ENCODE measurements at regions not wholly inside any gene's neighbourhood (a gene's known extent, or its start where the extent isn't known, plus 50 kb on each side); places are given as distances from the start of the nearest gene placed in this dataset.

DNA sequence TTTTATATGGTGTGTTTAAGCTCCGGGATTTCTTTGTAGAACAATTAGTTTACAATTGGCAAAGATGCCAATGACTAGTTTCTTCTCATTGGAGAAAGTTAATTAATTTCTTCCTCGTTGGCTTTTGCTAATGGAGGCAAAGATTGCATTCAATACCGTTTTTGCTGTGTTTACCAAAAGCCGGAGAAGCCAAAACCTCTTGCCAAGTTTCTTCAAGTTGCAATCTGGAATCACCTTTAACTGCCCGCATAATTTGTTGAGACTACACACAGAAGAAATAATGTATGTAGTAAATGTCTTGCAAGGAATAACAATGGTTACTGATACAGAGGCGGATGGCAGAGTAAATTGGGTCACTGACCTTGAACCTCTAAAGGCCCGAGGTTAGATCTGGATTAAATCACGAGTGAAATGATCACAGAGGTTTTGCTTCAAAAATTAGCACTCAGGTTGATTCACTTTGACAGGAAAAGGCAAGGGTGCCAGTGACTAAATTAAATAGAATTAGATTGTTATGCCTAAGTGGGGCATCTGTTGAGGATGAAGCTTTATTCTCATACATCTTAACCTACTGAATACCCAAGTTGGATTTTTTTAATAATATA, 732.1 kb upstream of the NR2F2 start:
- TF ChIP-seq POLR2A (IDR thresholded peaks at IDR 0.05) (no peak), CTCF (IDR thresholded peaks at IDR 0.05) (no peak)

Data from uterus (tissue), 2 donors.